ENCODE measurements at regions not wholly inside any gene's neighbourhood (a gene's known extent, or its start where the extent isn't known, plus 50 kb on each side); places are given as distances from the start of the nearest gene placed in this dataset.

DNA sequence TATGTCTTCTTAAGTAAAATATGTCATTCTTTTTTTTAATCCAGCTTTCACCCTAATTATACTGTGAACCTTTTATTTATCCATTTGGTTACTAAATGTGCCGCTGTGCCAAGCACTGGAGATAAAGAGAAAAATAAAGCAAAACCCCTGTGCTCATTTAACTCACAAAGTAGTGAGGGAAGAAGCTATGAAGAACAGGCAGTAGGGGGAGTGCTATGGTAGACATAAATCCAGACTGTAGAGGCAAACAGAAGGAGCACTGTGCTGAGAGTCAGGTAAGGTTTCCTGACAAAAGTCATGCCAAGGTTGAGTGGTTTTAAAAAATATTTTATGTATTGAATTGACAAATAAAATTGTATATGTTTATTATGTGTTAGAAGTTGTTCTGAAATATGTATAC is 188.5 kb upstream of the SYT10 start:
- POLR2A ChIA-PET = no interaction called here
- Histone ChIP-seq H3K4me3 (ENCODE audit: low read depth, low read length) (no peak overlapping the region), H3K9me3 (ENCODE audit: control insufficient read depth, insufficient read depth, low read depth, low read length) (no peaks in the 10 kb centered on the region), H3K27ac (ENCODE audit: extremely low read depth, low read depth, low read length) (no peak overlapping the region), H3K4me1 (ENCODE audit: control insufficient read depth, insufficient read depth, low read length) (no peaks in the 10 kb centered on the region), H3K36me3 (ENCODE audit: control insufficient read depth in 2 of 2, insufficient read depth in 1 of 2, low read length in 2 of 2) (no peaks in the 10 kb centered on the region)
- TF ChIP-seq, protein P1, sequence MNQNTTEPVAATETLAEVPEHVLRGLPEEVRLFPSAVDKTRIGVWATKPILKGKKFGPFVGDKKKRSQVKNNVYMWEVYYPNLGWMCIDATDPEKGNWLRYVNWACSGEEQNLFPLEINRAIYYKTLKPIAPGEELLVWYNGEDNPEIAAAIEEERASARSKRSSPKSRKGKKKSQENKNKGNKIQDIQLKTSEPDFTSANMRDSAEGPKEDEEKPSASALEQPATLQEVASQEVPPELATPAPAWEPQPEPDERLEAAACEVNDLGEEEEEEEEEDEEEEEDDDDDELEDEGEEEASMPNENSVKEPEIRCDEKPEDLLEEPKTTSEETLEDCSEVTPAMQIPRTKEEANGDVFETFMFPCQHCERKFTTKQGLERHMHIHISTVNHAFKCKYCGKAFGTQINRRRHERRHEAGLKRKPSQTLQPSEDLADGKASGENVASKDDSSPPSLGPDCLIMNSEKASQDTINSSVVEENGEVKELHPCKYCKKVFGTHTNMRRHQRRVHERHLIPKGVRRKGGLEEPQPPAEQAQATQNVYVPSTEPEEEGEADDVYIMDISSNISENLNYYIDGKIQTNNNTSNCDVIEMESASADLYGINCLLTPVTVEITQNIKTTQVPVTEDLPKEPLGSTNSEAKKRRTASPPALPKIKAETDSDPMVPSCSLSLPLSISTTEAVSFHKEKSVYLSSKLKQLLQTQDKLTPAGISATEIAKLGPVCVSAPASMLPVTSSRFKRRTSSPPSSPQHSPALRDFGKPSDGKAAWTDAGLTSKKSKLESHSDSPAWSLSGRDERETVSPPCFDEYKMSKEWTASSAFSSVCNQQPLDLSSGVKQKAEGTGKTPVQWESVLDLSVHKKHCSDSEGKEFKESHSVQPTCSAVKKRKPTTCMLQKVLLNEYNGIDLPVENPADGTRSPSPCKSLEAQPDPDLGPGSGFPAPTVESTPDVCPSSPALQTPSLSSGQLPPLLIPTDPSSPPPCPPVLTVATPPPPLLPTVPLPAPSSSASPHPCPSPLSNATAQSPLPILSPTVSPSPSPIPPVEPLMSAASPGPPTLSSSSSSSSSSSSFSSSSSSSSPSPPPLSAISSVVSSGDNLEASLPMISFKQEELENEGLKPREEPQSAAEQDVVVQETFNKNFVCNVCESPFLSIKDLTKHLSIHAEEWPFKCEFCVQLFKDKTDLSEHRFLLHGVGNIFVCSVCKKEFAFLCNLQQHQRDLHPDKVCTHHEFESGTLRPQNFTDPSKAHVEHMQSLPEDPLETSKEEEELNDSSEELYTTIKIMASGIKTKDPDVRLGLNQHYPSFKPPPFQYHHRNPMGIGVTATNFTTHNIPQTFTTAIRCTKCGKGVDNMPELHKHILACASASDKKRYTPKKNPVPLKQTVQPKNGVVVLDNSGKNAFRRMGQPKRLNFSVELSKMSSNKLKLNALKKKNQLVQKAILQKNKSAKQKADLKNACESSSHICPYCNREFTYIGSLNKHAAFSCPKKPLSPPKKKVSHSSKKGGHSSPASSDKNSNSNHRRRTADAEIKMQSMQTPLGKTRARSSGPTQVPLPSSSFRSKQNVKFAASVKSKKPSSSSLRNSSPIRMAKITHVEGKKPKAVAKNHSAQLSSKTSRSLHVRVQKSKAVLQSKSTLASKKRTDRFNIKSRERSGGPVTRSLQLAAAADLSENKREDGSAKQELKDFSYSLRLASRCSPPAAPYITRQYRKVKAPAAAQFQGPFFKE (tag by site-specific recombination; IDR thresholded peaks at IDR 0.05; ENCODE audit: borderline replicate concordance) = no peak
- no peak for TF ChIP-seq ZNF157 (tag by site-specific recombination; IDR thresholded peaks at IDR 0.05)
- TF ChIP-seq, protein P2, sequence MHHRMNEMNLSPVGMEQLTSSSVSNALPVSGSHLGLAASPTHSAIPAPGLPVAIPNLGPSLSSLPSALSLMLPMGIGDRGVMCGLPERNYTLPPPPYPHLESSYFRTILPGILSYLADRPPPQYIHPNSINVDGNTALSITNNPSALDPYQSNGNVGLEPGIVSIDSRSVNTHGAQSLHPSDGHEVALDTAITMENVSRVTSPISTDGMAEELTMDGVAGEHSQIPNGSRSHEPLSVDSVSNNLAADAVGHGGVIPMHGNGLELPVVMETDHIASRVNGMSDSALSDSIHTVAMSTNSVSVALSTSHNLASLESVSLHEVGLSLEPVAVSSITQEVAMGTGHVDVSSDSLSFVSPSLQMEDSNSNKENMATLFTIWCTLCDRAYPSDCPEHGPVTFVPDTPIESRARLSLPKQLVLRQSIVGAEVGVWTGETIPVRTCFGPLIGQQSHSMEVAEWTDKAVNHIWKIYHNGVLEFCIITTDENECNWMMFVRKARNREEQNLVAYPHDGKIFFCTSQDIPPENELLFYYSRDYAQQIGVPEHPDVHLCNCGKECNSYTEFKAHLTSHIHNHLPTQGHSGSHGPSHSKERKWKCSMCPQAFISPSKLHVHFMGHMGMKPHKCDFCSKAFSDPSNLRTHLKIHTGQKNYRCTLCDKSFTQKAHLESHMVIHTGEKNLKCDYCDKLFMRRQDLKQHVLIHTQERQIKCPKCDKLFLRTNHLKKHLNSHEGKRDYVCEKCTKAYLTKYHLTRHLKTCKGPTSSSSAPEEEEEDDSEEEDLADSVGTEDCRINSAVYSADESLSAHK (tag by site-specific recombination; IDR thresholded peaks at IDR 0.05) = no peak
- no peak for TF ChIP-seq ZNF169 (tag by site-specific recombination; IDR thresholded peaks at IDR 0.05)
- TF ChIP-seq TCF7L2 (IDR thresholded peaks at IDR 0.05; ENCODE audit: borderline replicate concordance, low read depth, low read length) = no peak
- no peak for TF ChIP-seq ZNF19 (tag by site-specific recombination; IDR thresholded peaks at IDR 0.05; ENCODE audit: low read depth)
- TF ChIP-seq ZNF211 (tag by site-specific recombination; IDR thresholded peaks at IDR 0.05; ENCODE audit: low read depth) = no peak
- TF ChIP-seq ZNF324 (tag by site-specific recombination; IDR thresholded peaks at IDR 0.05) = no peak
- no peak for TF ChIP-seq EGR2 (tag by site-specific recombination; IDR thresholded peaks at IDR 0.05; ENCODE audit: low read depth)
- TF ChIP-seq, protein P3, sequence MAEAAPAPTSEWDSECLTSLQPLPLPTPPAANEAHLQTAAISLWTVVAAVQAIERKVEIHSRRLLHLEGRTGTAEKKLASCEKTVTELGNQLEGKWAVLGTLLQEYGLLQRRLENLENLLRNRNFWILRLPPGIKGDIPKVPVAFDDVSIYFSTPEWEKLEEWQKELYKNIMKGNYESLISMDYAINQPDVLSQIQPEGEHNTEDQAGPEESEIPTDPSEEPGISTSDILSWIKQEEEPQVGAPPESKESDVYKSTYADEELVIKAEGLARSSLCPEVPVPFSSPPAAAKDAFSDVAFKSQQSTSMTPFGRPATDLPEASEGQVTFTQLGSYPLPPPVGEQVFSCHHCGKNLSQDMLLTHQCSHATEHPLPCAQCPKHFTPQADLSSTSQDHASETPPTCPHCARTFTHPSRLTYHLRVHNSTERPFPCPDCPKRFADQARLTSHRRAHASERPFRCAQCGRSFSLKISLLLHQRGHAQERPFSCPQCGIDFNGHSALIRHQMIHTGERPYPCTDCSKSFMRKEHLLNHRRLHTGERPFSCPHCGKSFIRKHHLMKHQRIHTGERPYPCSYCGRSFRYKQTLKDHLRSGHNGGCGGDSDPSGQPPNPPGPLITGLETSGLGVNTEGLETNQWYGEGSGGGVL (tag by site-specific recombination; IDR thresholded peaks at IDR 0.05) = no peak
- TF ChIP-seq GLIS2 (tag by site-specific recombination; IDR thresholded peaks at IDR 0.05) = no peak
- no peak for TF ChIP-seq KLF7 (tag by site-specific recombination; IDR thresholded peaks at IDR 0.05; ENCODE audit: borderline replicate concordance)
- CTCF ChIA-PET = interaction anchor here (0.7 kb wide), 1 partner anchor 38 kb away, joined by 3 read pairs; no protein-coding TSS in a partner anchor

DNA sequence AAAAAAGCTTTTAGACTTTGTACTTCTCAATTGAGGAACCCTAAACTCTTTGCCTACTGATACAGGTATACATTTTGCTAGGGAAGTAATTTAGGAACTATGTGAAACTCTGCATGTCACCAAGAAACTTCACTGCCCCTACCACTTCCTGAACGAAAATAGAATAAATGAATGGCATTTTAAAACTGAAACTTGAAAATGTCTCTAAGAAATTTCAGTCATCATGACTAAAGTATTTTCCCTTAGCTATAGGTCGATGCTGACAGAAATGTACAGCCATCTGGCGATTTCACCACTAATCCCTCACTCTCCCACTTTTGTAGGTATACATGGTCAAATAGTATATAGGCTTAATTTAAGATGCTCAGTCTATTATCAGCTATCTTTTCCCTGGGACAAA is 194.9 kb upstream of the SYT10 start:
- H3K4me3 ChIP-seq (ENCODE audit: low read depth, low read length) = no peak overlapping the region
- H3K27ac ChIP-seq (ENCODE audit: extremely low read depth, low read depth, low read length) = no peak overlapping the region
- POLR2A ChIA-PET = no interaction called here
- TF ChIP-seq ZNF707 (tag by site-specific recombination; IDR thresholded peaks at IDR 0.05) (no peak), ZNF600 (tag by site-specific recombination; IDR thresholded peaks at IDR 0.05) (no peak), ZNF157 (tag by site-specific recombination; IDR thresholded peaks at IDR 0.05) (no peak), TCF7L2 (IDR thresholded peaks at IDR 0.05; ENCODE audit: borderline replicate concordance, low read depth, low read length) (no peak), ZNF426 (tag by site-specific recombination; IDR thresholded peaks at IDR 0.05) (no peak), ZNF777 (tag by site-specific recombination; IDR thresholded peaks at IDR 0.05; ENCODE audit: borderline replicate concordance) (no peak), ZFP3 (tag by site-specific recombination; IDR thresholded peaks at IDR 0.05; ENCODE audit: low read depth) (no peak), ZNF248 (tag by site-specific recombination; IDR thresholded peaks at IDR 0.05) (no peak), PRDM1 (tag by site-specific recombination; IDR thresholded peaks at IDR 0.05) (no peak), KLF8 (tag by site-specific recombination; IDR thresholded peaks at IDR 0.05) (no peak), ZNF311 (tag by site-specific recombination; IDR thresholded peaks at IDR 0.05; ENCODE audit: borderline replicate concordance) (no peak), ZBTB7A (tag by site-specific recombination; IDR thresholded peaks at IDR 0.05; ENCODE audit: low read depth) (no peak), ZNF626 (tag by site-specific recombination; IDR thresholded peaks at IDR 0.05) (no peak), ZNF394 (tag by site-specific recombination; IDR thresholded peaks at IDR 0.05; ENCODE audit: borderline replicate concordance) (no peak)
- TF ChIP-seq, protein P4, sequence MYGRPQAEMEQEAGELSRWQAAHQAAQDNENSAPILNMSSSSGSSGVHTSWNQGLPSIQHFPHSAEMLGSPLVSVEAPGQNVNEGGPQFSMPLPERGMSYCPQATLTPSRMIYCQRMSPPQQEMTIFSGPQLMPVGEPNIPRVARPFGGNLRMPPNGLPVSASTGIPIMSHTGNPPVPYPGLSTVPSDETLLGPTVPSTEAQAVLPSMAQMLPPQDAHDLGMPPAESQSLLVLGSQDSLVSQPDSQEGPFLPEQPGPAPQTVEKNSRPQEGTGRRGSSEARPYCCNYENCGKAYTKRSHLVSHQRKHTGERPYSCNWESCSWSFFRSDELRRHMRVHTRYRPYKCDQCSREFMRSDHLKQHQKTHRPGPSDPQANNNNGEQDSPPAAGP (tag by site-specific recombination; IDR thresholded peaks at IDR 0.05) = no peak
- no peaks in the 10 kb centered on the region for H3K4me1 ChIP-seq (ENCODE audit: control insufficient read depth, insufficient read depth, low read length)
- H3K36me3 ChIP-seq (ENCODE audit: control insufficient read depth in 2 of 2, insufficient read depth in 1 of 2, low read length in 2 of 2) = no peaks in the 10 kb centered on the region
- no peaks in the 10 kb centered on the region for H3K9me3 ChIP-seq (ENCODE audit: control insufficient read depth, insufficient read depth, low read depth, low read length)
- CTCF ChIA-PET = no interaction called here
